Adrenal gland (tissue), 9 donors: ENCODE measurements at regions not wholly inside any gene's neighbourhood (a gene's known extent, or its start where the extent isn't known, plus 50 kb on each side); places are given as distances from the start of the nearest gene placed in this dataset.

Experiments used
- DNase-seq, 7 donors: peaks; one replicate each; pipeline ENCODE4 v3.0.0-alpha.2; 2019 to 2020
- H3K27ac ChIP-seq, 5 donors: fragments of 200-600 bp; sonication (generic) in 4 of 5; 1 replicate in 3 of 5; 2 replicates in 2 of 5; pipeline versions ENCODE4 v1.5.1 to v1.8.0; 2016 to 2020; ENCODE audit warnings: mild to moderate bottlenecking in 1 of 5
- H3K27me3 ChIP-seq: fragments of 200-600 bp; 2 replicates; pipeline ENCODE4 v1.8.0; 2021
- H3K36me3 ChIP-seq, 2 donors: fragments of 200-600 bp; replicated peaks in 1 of 2; 1 replicate in 1 of 2; 2 replicates in 1 of 2; pipeline versions ENCODE4 v1.5.1 to v1.8.0; 2018 to 2022
- H3K4me1 ChIP-seq, 2 donors: fragments of 200-600 bp; replicated peaks in 1 of 2; 1 replicate in 1 of 2; 2 replicates in 1 of 2; pipeline versions ENCODE4 v1.5.1 to v1.8.0; 2018 to 2021
- H3K4me3 ChIP-seq, 4 donors: fragments of 200-600 bp; sonication (generic) in 3 of 4; one replicate each; pipeline ENCODE4 v1.5.1; 2016 to 2018
- H3K9me3 ChIP-seq, 3 donors: fragments of 200-600 bp; sonication (generic) in 1 of 3; replicated peaks in 1 of 3; 1 replicate in 2 of 3; 2 replicates in 1 of 3; pipeline versions ENCODE4 v1.5.1 to v1.8.0; 2016 to 2021
- CTCF ChIP-seq, 6 experiments: fragments of 450-650 bp in 4 of 6; fragments of 200-600 bp in 2 of 6; sonication (generic) in 1 of 6; IDR thresholded peaks; 1 replicate in 5 of 6; 2 replicates in 1 of 6; pipeline versions ENCODE4 v1.5.1 to v1.8.0; 2016 to 2021; ENCODE audit warnings: antibody characterized with exemption in 6 of 6, mild to moderate bottlenecking in 2 of 6, moderate library complexity in 1 of 6
- POLR2A ChIP-seq, 2 donors: fragments of 450-650 bp; IDR thresholded peaks; one replicate each; pipeline ENCODE4 v1.6.1; 2017; ENCODE audit warnings: antibody characterized with exemption in 2 of 2, mild to moderate bottlenecking in 2 of 2, moderate library complexity in 1 of 2
- WGBS, 4 donors: extraction: QIAGEN DNeasy Blood & Tissue Kit in 2 of 4; methylation state at CpG; one replicate each; pipeline versions ENCODE4 v1.1.5 to v1.1.7; 2013 to 2017; 5-methylcytosine and 5-hydroxymethylcytosine counted together
- intact Hi-C, 2 donors: fragments of 100-400 bp; cut with DNase I; formaldehyde crosslinking; loops; one replicate each; pipeline versions ENCODE4 v1.14.1 to v1.15.0; 2022 to 2023
- donor health status: healthy with polysubstance abuse.
- donor health status: Bipolar disorder and iron deficiency.
- donor health status: DM: yes; HTN: yes; CAD: no.
- donor health status: DM: no; HTN: no; CAD: no.
- donor health status: DM: no; HTN: no; CAD: no.

DNA sequence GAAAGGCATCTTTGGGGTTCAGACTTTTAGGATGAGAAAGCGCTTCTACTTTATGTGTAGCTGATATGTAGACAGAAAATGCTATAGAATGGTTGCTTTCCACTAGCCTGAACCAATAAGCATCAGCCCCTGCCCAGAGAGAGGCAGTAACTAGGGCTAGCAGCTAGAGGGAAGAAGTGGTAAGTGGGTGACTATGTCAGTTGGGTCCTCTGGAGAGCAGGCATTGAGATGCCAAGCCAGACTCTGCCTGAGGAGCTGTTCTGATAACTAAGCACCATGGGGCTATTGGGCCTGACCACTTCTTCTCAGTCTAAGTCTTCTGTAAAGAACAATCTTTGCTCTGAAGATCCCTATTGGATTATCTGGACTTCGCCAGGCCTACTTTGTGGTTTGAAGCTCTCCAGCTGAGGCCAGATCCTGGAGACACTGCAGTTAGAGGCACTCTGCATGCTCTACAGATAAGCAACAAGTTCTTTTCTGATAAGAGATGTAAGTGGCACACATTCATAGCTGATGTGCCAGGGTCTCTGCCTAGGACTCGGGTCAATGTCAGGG lies 146.1 kb downstream of the RBM46 start:
- intact Hi-C loops = no loop called here
- DNase-seq = no peak
- no peak overlapping the region for H3K27ac ChIP-seq
- 70 to 88% (median 86%) methylated on average over 2 to 3 of the region's 3 CpGs for WGBS, 4 donors
- no peaks in the 10 kb centered on the region for H3K9me3 ChIP-seq
- H3K27me3 ChIP-seq = no peaks in the 10 kb centered on the region
- no peaks in the 10 kb centered on the region for H3K36me3 ChIP-seq
- TF ChIP-seq POLR2A (IDR thresholded peaks at IDR 0.05) (no peak), CTCF (IDR thresholded peaks at IDR 0.05) (no peak)
- H3K4me1 ChIP-seq = no peaks in the 10 kb centered on the region
- no peak overlapping the region for H3K4me3 ChIP-seq

DNA sequence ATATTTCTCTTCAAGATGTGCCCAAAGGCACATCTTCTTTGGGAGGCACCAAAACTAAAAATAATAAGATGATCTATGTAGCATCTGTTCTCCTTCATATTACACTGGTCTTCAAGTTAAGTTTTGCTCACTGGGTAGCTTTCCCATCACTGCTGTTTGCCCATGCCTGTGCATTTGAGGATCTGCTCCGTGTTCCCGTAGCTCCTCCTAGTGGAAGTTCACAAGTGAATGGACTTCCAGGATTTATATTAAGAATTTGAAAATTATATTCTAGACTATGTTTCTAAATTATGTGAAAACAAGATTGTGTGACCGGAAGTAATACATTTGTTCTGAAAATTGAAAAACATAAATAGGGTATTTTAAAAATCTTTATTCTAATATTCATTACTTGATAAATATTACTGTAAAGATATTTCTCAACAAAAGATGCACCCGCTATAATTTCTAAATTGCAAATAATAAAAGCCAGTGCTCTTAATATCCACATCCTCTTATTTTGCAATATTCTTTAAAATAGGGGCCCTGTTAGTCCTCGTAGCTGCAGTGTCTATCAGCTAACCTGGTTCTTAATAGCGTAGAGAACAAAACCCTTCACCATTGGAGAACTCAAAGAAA lies 147.7 kb downstream of the RBM46 start:
- Histone ChIP-seq H3K27me3 (no peaks in the 10 kb centered on the region), H3K9me3 (no peaks in the 10 kb centered on the region), H3K36me3 (no peaks in the 10 kb centered on the region), H3K27ac (no peak overlapping the region), H3K4me3 (no peak overlapping the region), H3K4me1 (no peaks in the 10 kb centered on the region)
- TF ChIP-seq CTCF (IDR thresholded peaks at IDR 0.05) (no peak), POLR2A (IDR thresholded peaks at IDR 0.05) (no peak)
- 47 to 54% (median 52%) methylated on average over 6 of the region's 6 CpGs for WGBS, 4 donors
- intact Hi-C loops = no loop called here
- DNase-seq = no peak

GRCh38 chr4:154936873-154937272 lies 155.8 kb downstream of the RBM46 start:
- no peak for DNase-seq
- intact Hi-C loops = no loop called here
- no peak overlapping the region for H3K27ac ChIP-seq
- WGBS, 4 donors = 88 to 100% (median 91%) methylated on average over 3 of the region's 3 CpGs
- no peaks in the 10 kb centered on the region for H3K27me3 ChIP-seq
- no peak for TF ChIP-seq CTCF (IDR thresholded peaks at IDR 0.05)
- no peak for TF ChIP-seq POLR2A (IDR thresholded peaks at IDR 0.05)
- H3K4me1 ChIP-seq = no peaks in the 10 kb centered on the region
- no peaks in the 10 kb centered on the region for H3K36me3 ChIP-seq
- no peak overlapping the region for H3K4me3 ChIP-seq
- H3K9me3 ChIP-seq = no peaks in the 10 kb centered on the region

DNA sequence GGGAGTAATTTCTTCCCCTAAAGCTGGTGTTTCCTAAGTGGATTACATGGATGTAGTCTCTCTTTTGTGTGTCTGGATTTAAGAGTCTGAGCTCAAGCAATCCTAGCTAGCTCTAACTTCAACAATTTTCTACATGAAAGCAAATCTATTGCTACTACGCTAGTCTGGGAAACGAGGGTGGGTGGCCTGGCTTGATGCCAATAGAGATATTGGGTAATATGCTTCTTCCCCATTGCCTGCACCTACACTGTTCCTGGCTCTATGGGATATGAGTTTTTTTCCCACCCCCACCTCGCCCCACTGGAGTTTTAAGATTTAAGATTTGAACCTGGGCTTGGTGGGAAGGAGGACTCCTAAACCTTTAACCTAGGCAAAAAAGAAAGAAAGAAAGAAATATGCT lies 158.8 kb downstream of the RBM46 start:
- Histone ChIP-seq H3K9me3 (no peaks in the 10 kb centered on the region), H3K27me3 (no peaks in the 10 kb centered on the region), H3K4me1 (no peaks in the 10 kb centered on the region), H3K27ac (no peak overlapping the region), H3K36me3 (no peaks in the 10 kb centered on the region), H3K4me3 (no peak overlapping the region)
- no peak for TF ChIP-seq CTCF (IDR thresholded peaks at IDR 0.05)
- no peak for TF ChIP-seq POLR2A (IDR thresholded peaks at IDR 0.05)
- intact Hi-C loops = no loop called here
- DNase-seq = no peak
- WGBS, 4 donors = 57 to 72% (median 60%) methylated on average over 3 of the region's 3 CpGs
